Small intestine (tissue), 7 donors: ENCODE measurements at regions not wholly inside any gene's neighbourhood (a gene's known extent, or its start where the extent isn't known, plus 50 kb on each side); places are given as distances from the start of the nearest gene placed in this dataset.

ENCODE experiments used
- DNase-seq, 2 donors: peaks; one replicate each; pipeline versions ENCODE4 v3.0.0 to v3.0.0-alpha.2; 2013
- FAIRE-seq: peaks from 2 replicates; lab custom pipeline; 2012; peaks lifted over from hg19 to GRCh38; lab: Jason Lieb, UNC
- H3K27ac ChIP-seq, 3 donors: one replicate each; pipeline ENCODE4 v1.5.1; 2013; ENCODE audit warnings: low read length in 2 of 3, mild to moderate bottlenecking in 2 of 3, control low read depth in 1 of 3, inconsistent platforms in 1 of 3, low read depth in 1 of 3, moderate library complexity in 1 of 3
- H3K27me3 ChIP-seq, 3 donors: one replicate each; pipeline ENCODE4 v1.6.1; 2013; ENCODE audit warnings: low read length in 3 of 3, inconsistent platforms in 1 of 3; ENCODE audit not compliant: control insufficient read depth in 3 of 3, insufficient read depth in 3 of 3
- H3K36me3 ChIP-seq, 3 donors: one replicate each; pipeline ENCODE4 v1.6.1; 2013; ENCODE audit warnings: low read length in 3 of 3, inconsistent platforms in 1 of 3, low read depth in 1 of 3, mild to moderate bottlenecking in 1 of 3, moderate library complexity in 1 of 3; ENCODE audit not compliant: control insufficient read depth in 3 of 3, insufficient read depth in 2 of 3
- H3K4me1 ChIP-seq, 3 donors: one replicate each; pipeline ENCODE4 v1.6.1; 2013; ENCODE audit warnings: low read length in 2 of 3, inconsistent platforms in 1 of 3, low read depth in 1 of 3, mild to moderate bottlenecking in 1 of 3, moderate library complexity in 1 of 3; ENCODE audit not compliant: control insufficient read depth in 3 of 3, insufficient read depth in 2 of 3
- H3K4me3 ChIP-seq, 3 donors: one replicate each; pipeline ENCODE4 v1.5.1; 2013; ENCODE audit warnings: low read length in 3 of 3, control low read depth in 1 of 3, inconsistent platforms in 1 of 3, low read depth in 1 of 3, mild to moderate bottlenecking in 1 of 3, moderate library complexity in 1 of 3
- H3K9me3 ChIP-seq, 2 donors: one replicate each; pipeline ENCODE4 v1.6.1; 2013; ENCODE audit warnings: low read depth in 1 of 2, low read length in 1 of 2; ENCODE audit not compliant: control insufficient read depth in 2 of 2, insufficient read depth in 1 of 2
- WGBS, 3 donors: extraction: QIAGEN DNeasy Blood & Tissue Kit; methylation state at CpG; one replicate each; pipeline ENCODE4 v1.1.7; 2013; 5-methylcytosine and 5-hydroxymethylcytosine counted together
- donor health status: healthy with polysubstance abuse.
- donor health status: control.
- donor health status: control.
- donor health status: Bipolar disorder and iron deficiency.
- donor health status: healthy.

- no peak for DNase-seq
- Histone ChIP-seq H3K27ac (no peak overlapping the region), H3K9me3 (peaks cover 1 to 8% of the 10 kb centered on the region in 2 donors), H3K4me1 (no peaks in the 10 kb centered on the region), H3K36me3 (no peaks in the 10 kb centered on the region), H3K27me3 (peaks cover 0 to 2% (median 0%) of the 10 kb centered on the region in 3 donors), H3K4me3 (no peak overlapping the region)
- FAIRE-seq: no peak
- 51 to 68% (median 63%) methylated on average over 5 of the region's 5 CpGs for WGBS, 3 donors
Observed at GRCh38 chr9:111163716-111164389, 125.6 kb upstream of the LPAR1 start.

GRCh38 chr9:111162026-111162425 is 123.8 kb upstream of the LPAR1 start:
- H3K4me1 ChIP-seq: no peaks in the 10 kb centered on the region
- peaks cover 1 to 5% of the 10 kb centered on the region in 2 donors for H3K9me3 ChIP-seq
- FAIRE-seq: no peak
- WGBS, 3 donors: 68 to 85% (median 80%) methylated on average over 3 of the region's 3 CpGs
- peaks cover 0 to 2% (median 0%) of the 10 kb centered on the region in 3 donors for H3K27me3 ChIP-seq
- H3K36me3 ChIP-seq: no peaks in the 10 kb centered on the region
- no peak overlapping the region for H3K27ac ChIP-seq
- DNase-seq: no peak
- H3K4me3 ChIP-seq: no peak overlapping the region

- H3K36me3 ChIP-seq: no peaks in the 10 kb centered on the region
- H3K27ac ChIP-seq: no peak overlapping the region
- H3K9me3 ChIP-seq: no peaks in the 10 kb centered on the region
- DNase-seq: no peak
- no peak overlapping the region for H3K4me3 ChIP-seq
- H3K4me1 ChIP-seq: no peaks in the 10 kb centered on the region
- WGBS, 3 donors: 71 to 73% (median 73%) methylated on average over 3 of the region's 3 CpGs
- no peaks in the 10 kb centered on the region for H3K27me3 ChIP-seq
- FAIRE-seq: no peak
Observed at GRCh38 chr9:111161015-111161415, 122.7 kb upstream of the LPAR1 start.

- Histone ChIP-seq H3K9me3 (no peaks in the 10 kb centered on the region), H3K27ac (no peak overlapping the region), H3K4me1 (no peaks in the 10 kb centered on the region), H3K27me3 (no peaks in the 10 kb centered on the region), H3K4me3 (no peak overlapping the region), H3K36me3 (no peaks in the 10 kb centered on the region)
- 88 to 94% (median 90%) methylated on average over 2 of the region's 2 CpGs for WGBS, 3 donors
- FAIRE-seq: no peak
- DNase-seq: no peak
Observed at GRCh38 chr9:111158999-111159398, 120.7 kb upstream of the LPAR1 start.

- Histone ChIP-seq H3K27me3 (no peaks in the 10 kb centered on the region), H3K36me3 (no peaks in the 10 kb centered on the region), H3K4me3 (no peak overlapping the region), H3K9me3 (no peaks in the 10 kb centered on the region), H3K4me1 (no peaks in the 10 kb centered on the region), H3K27ac (no peak overlapping the region)
- FAIRE-seq (no peak), DNase-seq (no peak)
- WGBS, 3 donors: 67 to 77% (median 70%) methylated on average over 1 of the region's 1 CpG
Observed at GRCh38 chr9:111158363-111158762, 120.1 kb upstream of the LPAR1 start.

GRCh38 chr9:111154081-111154562 is 115.9 kb upstream of the LPAR1 start:
- no peaks in the 10 kb centered on the region for H3K27me3 ChIP-seq
- no peaks in the 10 kb centered on the region for H3K9me3 ChIP-seq
- FAIRE-seq: no peak
- no peak for DNase-seq
- no peak overlapping the region for H3K27ac ChIP-seq
- H3K4me1 ChIP-seq: no peaks in the 10 kb centered on the region
- H3K36me3 ChIP-seq: no peaks in the 10 kb centered on the region
- no peak overlapping the region for H3K4me3 ChIP-seq
- 68 to 84% (median 70%) methylated on average over 1 of the region's 1 CpG for WGBS, 3 donors

- 69 to 88% (median 86%) methylated on average over 1 to 2 of the region's 2 CpGs for WGBS, 3 donors
- Histone ChIP-seq H3K4me3 (no peak overlapping the region), H3K27ac (no peak overlapping the region), H3K27me3 (no peaks in the 10 kb centered on the region), H3K4me1 (no peaks in the 10 kb centered on the region), H3K9me3 (no peaks in the 10 kb centered on the region), H3K36me3 (no peaks in the 10 kb centered on the region)
- DNase-seq (no peak), FAIRE-seq (no peak)
Observed at GRCh38 chr9:111152614-111153406, 114.5 kb upstream of the LPAR1 start.

GRCh38 chr9:111151537-111151936 is 113.3 kb upstream of the LPAR1 start:
- H3K36me3 ChIP-seq: no peaks in the 10 kb centered on the region
- DNase-seq (peak in 1 of 2 donors; percentile 3), FAIRE-seq (no peak)
- H3K9me3 ChIP-seq: no peaks in the 10 kb centered on the region
- H3K4me1 ChIP-seq: no peaks in the 10 kb centered on the region
- no peaks in the 10 kb centered on the region for H3K27me3 ChIP-seq
- H3K27ac ChIP-seq: no peak overlapping the region
- no peak overlapping the region for H3K4me3 ChIP-seq
- 25 to 46% (median 36%) methylated on average over 1 of the region's 1 CpG for WGBS, 3 donors
